ENCODE measurements at regions not wholly inside any gene's neighbourhood (a gene's known extent, or its start where the extent isn't known, plus 50 kb on each side); places are given as distances from the start of the nearest gene placed in this dataset.

DNA sequence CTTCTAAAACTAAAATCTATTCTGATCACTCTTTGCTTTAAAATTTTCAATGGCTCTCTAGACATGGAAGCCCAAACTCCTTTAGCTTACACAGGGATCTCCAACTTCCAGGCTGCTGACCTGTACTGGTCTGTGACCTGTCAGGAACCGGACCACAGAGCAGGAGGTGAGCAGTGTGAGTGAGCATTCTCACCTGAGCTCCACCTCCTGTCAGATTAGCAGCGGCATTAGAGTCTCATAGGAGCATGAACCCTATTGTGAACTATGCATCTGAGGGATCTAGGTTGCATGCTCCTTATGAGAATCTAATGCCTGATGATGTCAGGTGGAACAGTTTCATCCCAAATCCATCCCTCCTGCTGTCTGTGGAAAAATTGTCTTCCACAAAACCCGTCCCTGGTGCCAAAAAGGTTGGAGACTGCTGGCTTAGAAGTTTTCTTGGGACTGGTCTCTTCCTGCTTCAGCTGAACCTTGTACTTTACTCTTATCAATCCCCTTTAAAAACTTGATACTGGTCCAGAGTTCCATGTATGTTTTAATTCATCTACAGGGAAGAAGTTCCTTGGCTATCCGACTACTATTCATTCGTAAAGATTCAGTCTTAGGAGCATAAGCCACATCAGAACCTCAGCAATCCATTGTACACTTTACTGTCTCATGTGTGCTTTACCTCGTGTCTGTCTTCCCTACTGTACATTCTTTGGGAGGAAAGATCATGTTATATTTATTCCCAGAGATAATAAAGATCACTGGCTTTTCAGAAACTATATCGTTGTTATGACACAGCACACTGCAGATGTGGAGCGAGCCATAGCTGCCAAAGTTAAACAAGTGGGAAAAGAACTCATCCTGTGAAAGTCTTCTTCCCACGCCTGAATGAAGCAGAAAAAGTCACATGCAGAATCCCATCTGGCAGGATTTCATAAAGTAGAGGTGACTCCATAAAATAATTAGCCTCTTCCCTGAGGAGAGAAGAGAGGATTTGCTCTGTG lies 183.8 kb downstream of the LRATD1 start:
- TF ChIP-seq, protein P1, sequence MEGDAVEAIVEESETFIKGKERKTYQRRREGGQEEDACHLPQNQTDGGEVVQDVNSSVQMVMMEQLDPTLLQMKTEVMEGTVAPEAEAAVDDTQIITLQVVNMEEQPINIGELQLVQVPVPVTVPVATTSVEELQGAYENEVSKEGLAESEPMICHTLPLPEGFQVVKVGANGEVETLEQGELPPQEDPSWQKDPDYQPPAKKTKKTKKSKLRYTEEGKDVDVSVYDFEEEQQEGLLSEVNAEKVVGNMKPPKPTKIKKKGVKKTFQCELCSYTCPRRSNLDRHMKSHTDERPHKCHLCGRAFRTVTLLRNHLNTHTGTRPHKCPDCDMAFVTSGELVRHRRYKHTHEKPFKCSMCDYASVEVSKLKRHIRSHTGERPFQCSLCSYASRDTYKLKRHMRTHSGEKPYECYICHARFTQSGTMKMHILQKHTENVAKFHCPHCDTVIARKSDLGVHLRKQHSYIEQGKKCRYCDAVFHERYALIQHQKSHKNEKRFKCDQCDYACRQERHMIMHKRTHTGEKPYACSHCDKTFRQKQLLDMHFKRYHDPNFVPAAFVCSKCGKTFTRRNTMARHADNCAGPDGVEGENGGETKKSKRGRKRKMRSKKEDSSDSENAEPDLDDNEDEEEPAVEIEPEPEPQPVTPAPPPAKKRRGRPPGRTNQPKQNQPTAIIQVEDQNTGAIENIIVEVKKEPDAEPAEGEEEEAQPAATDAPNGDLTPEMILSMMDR (IDR thresholded peaks at IDR 0.05; ENCODE audit: low read depth, low read length, missing control alignments), result no peak
- DNase-seq (ENCODE audit: low read depth), result no peak
- H3K4me3 ChIP-seq (ENCODE audit: low read depth, low read length), result no peak overlapping the region

DNA sequence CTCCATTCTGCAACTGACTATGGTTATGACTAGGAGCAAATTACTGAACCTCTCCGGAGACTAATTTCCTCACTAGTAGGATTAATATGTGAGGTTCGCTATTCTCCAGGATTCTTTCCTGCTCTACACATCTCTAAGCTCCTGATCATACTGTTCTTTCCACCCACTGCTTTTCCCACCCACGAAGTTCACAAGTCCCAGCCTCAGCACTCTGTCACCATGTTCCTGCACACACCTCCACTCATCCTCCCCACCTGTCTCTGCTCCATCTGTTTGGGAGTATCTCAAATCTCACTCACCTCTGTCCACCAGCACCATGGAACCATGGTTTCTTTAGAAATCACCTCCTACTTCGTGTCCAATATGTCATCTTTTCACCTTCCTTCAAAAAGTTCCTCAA lies 185.3 kb downstream of the LRATD1 start:
- TF ChIP-seq, protein P1 (IDR thresholded peaks at IDR 0.05; ENCODE audit: low read depth, low read length, missing control alignments), result no peak
- H3K4me3 ChIP-seq (ENCODE audit: low read depth, low read length), result no peak overlapping the region
- DNase-seq (ENCODE audit: low read depth), result no peak

DNA sequence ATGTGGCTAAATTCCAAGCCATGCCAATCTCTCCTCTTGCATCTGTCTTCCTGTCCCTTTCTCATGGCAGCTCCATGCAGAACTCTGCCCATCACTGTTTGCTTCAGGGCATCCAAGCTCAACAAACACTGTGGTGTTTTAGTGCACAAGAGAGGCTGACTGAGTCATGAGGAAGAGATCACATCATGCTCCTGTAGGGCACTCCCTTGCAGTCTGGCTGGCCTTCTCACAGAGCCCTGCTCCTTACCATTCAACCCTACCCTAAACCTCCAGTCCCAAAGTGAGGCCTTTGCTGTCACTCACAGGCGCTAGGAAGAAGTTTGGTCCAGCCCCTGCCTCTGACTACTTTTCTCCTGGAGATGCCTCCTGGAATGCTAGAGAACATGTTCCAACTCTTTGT lies 194.0 kb downstream of the LRATD1 start:
- H3K4me3 ChIP-seq (ENCODE audit: low read depth, low read length), result no peak overlapping the region
- no peak for DNase-seq (ENCODE audit: low read depth)
- TF ChIP-seq, protein P1 (IDR thresholded peaks at IDR 0.05; ENCODE audit: low read depth, low read length, missing control alignments), result no peak

DNA sequence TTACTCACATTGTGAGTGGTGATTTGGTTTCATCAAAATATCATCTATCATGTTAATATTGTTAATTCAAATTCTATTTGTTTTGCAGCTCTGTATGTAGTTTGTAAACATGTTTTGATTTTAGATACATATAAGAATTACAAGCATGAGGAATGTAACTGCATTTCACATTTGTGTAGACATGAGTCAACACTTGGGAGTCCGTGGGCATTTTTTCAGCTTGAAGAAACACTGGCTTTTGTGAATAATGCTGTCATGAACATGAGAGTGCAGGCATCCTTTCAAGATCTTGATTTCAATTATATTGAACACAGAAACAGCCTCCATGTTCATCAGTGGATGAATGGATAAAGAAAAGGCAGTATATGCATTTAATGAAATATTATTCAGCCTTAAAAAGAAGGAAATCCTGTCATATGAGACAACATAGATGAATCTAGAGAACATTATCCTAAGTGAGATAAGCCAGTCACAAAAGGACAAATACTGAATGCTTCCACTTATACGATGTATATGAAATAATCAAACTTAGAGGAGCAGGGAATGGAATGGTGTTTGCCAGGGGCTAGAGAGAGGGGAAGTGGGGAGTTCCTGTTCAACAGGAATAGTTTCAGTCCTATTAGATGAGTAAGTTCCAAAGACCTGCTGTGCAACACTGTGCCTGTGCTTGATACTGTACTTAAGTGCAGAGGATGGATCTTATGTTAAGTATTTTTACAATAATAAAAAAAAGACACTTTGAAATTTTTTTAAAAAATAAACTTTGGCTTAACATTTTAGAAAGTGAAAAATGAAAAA lies 194.9 kb downstream of the LRATD1 start:
- no peak for DNase-seq (ENCODE audit: low read depth)
- H3K4me3 ChIP-seq (ENCODE audit: low read depth, low read length), result no peak overlapping the region
- TF ChIP-seq, protein P1 (IDR thresholded peaks at IDR 0.05; ENCODE audit: low read depth, low read length, missing control alignments), result no peak

DNA sequence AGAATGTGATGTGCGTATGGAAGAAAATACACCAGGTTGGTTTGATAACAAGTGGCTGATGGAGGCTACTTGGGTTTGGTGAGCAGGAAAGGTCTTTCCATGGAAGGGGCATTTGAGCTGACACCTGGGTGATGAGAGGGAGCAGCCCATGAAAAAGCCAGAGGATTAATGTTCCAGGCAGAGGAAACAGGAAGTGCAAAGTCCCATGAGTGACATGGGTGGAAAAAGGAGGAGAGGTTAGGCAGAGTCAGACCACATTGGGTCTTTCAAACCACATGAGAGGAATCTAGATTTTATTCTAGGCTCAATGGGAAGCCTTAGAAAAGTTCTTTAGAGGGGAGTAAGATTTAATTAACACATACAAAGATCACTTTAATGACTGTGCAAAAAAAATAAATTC lies 195.7 kb downstream of the LRATD1 start:
- TF ChIP-seq, protein P1 (IDR thresholded peaks at IDR 0.05; ENCODE audit: low read depth, low read length, missing control alignments), result no peak
- no peak for DNase-seq (ENCODE audit: low read depth)
- H3K4me3 ChIP-seq (ENCODE audit: low read depth, low read length), result no peak overlapping the region

DNA sequence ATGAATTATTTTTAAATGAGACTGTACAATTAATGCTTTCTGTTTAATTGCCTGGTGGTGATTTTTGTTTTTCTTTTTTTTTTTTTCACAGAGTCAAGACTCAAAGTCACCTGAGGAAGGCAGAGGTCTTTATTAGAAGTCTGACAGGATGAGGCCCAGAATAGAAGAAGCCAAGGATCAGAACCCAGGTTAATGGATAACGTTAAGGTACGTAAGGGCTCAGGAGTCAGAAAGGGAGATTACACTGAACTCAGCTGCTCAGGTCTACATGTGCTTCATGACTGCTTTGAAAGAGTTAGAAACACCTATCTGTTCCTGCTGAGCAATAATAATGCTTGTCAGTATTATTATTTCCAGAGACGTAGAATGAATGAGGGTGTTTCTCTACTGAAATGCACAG lies 196.5 kb downstream of the LRATD1 start:
- DNase-seq (ENCODE audit: low read depth), result no peak
- no peak overlapping the region for H3K4me3 ChIP-seq (ENCODE audit: low read depth, low read length)
- TF ChIP-seq, protein P1 (IDR thresholded peaks at IDR 0.05; ENCODE audit: low read depth, low read length, missing control alignments), result no peak
